ENCODE measurements at regions not wholly inside any gene's neighbourhood (a gene's known extent, or its start where the extent isn't known, plus 50 kb on each side); places are given as distances from the start of the nearest gene placed in this dataset.

DNA sequence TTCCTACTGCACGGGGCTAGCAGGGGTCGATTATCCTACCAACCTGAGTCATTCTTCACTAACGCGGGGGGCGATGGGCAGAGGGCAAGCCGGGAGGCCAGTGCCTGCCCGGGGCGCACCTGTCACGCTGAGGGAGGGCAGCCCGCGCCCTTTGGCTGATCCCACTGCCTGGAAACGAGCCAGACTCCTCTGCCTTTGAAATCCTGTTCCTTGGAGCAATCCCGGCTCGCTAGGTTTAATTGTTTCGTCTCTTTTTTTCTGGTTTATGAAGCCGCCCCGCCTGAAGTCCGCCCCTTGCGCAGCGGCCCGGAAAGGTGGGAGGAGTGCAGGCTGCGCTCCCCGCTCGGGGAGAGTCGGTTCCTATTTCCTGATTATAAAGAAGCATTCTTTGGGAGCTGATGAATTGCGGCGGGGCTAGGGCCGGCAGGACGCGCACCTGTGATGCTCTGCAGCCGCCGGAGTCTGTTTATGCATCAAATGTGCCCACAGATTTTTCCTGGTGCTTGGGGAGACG lies 484.2 kb downstream of the BCOR start:
- CTCF ChIA-PET: no interaction called here

DNA sequence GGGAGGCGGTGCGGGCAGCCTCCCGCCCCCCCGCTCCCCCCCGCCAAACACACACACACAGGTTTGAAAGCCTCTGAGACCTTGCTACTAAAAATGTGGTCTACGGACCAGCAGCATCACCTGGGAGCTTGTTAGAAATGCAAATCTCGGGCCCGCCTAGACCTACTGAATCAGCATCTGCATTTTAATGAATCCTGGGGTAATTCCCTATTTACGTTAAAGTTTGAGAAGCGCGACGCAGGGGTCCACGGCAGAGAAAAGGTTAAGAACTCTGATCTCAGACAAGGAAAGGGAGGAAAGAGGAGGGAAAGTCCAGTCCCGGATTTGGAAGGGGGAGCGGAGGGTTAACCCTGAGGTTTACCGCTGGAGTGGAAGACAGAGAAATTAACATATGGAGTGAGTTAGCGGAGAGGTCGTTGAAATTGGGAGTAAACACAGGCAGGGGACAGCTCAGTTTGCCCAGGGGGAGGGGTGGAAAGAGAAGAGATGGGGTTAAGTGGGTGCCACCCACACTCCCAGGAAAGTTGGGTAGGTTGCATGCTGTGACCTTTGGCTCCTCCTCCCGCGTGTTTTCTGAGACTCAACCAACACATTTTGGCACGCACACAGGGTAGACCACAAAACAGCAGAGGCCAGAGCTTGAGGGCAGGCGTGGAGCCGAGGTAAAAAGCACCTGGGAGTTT lies 483.6 kb downstream of the BCOR start:
- CTCF ChIA-PET: no interaction called here
- no peaks in the 10 kb centered on the region for H3K27me3 Mint-ChIP-seq
- H3K9me3 Mint-ChIP-seq: peaks cover 5% of the 10 kb centered on the region
- H3K36me3 Mint-ChIP-seq (ENCODE audit: low read depth): no peaks in the 10 kb centered on the region
- TF ChIP-seq, protein P1, sequence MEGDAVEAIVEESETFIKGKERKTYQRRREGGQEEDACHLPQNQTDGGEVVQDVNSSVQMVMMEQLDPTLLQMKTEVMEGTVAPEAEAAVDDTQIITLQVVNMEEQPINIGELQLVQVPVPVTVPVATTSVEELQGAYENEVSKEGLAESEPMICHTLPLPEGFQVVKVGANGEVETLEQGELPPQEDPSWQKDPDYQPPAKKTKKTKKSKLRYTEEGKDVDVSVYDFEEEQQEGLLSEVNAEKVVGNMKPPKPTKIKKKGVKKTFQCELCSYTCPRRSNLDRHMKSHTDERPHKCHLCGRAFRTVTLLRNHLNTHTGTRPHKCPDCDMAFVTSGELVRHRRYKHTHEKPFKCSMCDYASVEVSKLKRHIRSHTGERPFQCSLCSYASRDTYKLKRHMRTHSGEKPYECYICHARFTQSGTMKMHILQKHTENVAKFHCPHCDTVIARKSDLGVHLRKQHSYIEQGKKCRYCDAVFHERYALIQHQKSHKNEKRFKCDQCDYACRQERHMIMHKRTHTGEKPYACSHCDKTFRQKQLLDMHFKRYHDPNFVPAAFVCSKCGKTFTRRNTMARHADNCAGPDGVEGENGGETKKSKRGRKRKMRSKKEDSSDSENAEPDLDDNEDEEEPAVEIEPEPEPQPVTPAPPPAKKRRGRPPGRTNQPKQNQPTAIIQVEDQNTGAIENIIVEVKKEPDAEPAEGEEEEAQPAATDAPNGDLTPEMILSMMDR (IDR thresholded peaks at IDR 0.05): no peak
- POLR2A ChIA-PET: interaction anchor here (0.7 kb wide), 1 partner anchor 208 kb away, joined by 3 read pairs; no protein-coding TSS in a partner anchor
- H3K27ac Mint-ChIP-seq: peak overlapping the region; percentile 95
- ATAC-seq (peak; percentile 85), DNase-seq (peak; percentile 84)
- H3K4me3 Mint-ChIP-seq: peak overlapping the region; percentile 77
- peaks cover 34% of the 10 kb centered on the region for H3K4me1 Mint-ChIP-seq (ENCODE audit: low read depth)
- intact Hi-C loops (cut with micrococcal nuclease): loop anchor here (10.0 kb wide), 1 partner anchor 561 kb away; no protein-coding TSS in a partner anchor

More for the DNA sequence above, 484.2 kb downstream of the BCOR start:
- DNase-seq: peak; percentile 17
- TF ChIP-seq, protein P1 (IDR thresholded peaks at IDR 0.05): no peak
- POLR2A ChIA-PET: interaction anchor here (0.7 kb wide), 1 partner anchor 209 kb away, joined by 3 read pairs; no protein-coding TSS in a partner anchor
- ATAC-seq: peak; percentile 19
- peaks cover 34% of the 10 kb centered on the region for H3K4me1 Mint-ChIP-seq (ENCODE audit: low read depth)
- H3K27ac Mint-ChIP-seq: peak overlapping the region; percentile 95
- no peaks in the 10 kb centered on the region for H3K36me3 Mint-ChIP-seq (ENCODE audit: low read depth)
- H3K27me3 Mint-ChIP-seq: no peaks in the 10 kb centered on the region
- H3K9me3 Mint-ChIP-seq: peaks cover 5% of the 10 kb centered on the region
- peak overlapping the region; percentile 77 for H3K4me3 Mint-ChIP-seq
- intact Hi-C loops (cut with micrococcal nuclease): loop anchor here (10.0 kb wide), 1 partner anchor 561 kb away; no protein-coding TSS in a partner anchor

DNA sequence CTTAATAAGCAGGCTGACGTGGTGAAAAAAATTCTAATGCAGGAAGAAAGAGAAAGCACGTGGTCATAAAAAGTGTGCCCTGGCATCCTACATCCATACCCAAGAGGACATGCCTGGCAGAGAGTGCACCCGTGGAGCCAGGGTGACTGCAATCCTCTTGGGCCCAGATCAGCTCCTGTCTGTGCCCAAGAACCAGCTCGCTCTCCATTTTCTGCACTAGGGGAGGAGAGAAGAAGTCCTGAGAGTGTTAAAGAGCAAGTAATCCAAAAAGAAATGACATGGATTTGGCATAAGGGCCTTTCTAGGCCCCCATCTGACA lies 483.1 kb downstream of the BCOR start:
- ChIA-PET POLR2A (no interaction called here), CTCF (interaction anchor here (0.7 kb wide), 1 partner anchor 96 kb away, joined by 3 read pairs; no protein-coding TSS in a partner anchor)
- H3K4me3 Mint-ChIP-seq: peak overlapping the region; percentile 77
- peak overlapping the region; percentile 95 for H3K27ac Mint-ChIP-seq
- ATAC-seq: no peak
- TF ChIP-seq, protein P1 (IDR thresholded peaks at IDR 0.05): no peak
- intact Hi-C loops (cut with micrococcal nuclease): loop anchor here (10.0 kb wide), 1 partner anchor 560 kb away; no protein-coding TSS in a partner anchor
- no peaks in the 10 kb centered on the region for H3K36me3 Mint-ChIP-seq (ENCODE audit: low read depth)
- DNase-seq: no peak
- peaks cover 34% of the 10 kb centered on the region for H3K4me1 Mint-ChIP-seq (ENCODE audit: low read depth)
- no peaks in the 10 kb centered on the region for H3K27me3 Mint-ChIP-seq
- H3K9me3 Mint-ChIP-seq: peaks cover 5% of the 10 kb centered on the region

DNA sequence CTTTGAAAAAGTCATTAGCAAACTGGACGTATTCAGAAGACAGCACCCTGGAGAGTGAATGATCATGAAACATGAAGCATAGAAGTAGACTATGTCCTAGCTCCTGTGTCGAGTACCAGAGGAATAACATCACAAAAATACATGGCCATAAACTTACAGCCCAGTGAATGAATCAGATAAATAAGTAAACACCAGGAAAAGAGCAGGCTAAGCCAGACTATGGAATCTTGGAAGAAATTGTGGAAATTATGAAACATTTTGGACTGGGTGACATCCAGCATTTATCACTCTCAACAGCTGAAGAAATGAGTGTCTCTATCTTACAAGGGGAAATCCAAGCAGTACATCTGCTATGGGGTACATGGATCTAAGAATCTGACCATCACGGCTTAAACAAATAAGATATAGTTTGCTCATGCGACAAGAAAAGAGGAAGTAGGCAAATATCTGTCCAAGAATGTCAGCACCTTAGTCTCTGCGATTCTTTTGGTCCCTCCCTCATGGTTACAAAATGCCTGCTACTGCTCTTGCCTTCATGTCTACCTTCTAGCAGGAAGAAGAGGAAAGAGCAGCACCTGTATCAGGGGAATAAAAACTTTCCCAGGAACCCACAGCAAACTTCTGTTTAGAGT lies 481.5 kb downstream of the BCOR start:
- Mint-ChIP-seq H3K9me3 (peaks cover 9% of the 10 kb centered on the region), H3K4me3 (no peak overlapping the region), H3K4me1 (ENCODE audit: low read depth) (peaks cover 34% of the 10 kb centered on the region), H3K36me3 (ENCODE audit: low read depth) (no peaks in the 10 kb centered on the region), H3K27ac (peak overlapping the region; percentile 46), H3K27me3 (no peaks in the 10 kb centered on the region)
- DNase-seq (no peak), ATAC-seq (no peak)
- CTCF ChIA-PET: no interaction called here
- intact Hi-C loops (cut with micrococcal nuclease): loop anchor here (10.0 kb wide), 1 partner anchor 559 kb away; no protein-coding TSS in a partner anchor
- POLR2A ChIA-PET: no interaction called here
- TF ChIP-seq, protein P1 (IDR thresholded peaks at IDR 0.05): no peak

DNA sequence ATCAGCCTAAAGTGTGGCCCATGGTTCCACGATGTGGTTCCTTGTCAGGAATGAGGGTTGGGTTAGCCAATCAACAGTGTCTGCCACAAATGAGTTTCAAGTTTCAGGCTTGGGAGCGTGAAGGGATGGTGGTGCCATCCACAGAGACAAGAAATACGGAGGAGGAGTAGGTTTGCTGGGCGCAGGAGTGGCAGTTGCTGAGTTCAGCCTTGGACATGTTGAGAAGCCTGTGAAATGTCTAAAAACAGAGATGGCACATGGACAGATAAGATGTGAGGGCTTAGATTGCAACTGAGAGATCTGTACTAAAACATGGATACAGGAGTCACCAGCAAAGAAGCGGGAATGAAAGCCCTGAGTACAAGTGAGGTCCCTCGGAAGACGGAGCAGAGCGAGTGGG lies 481.0 kb downstream of the BCOR start:
- H3K27me3 Mint-ChIP-seq: no peaks in the 10 kb centered on the region
- peaks cover 34% of the 10 kb centered on the region for H3K4me1 Mint-ChIP-seq (ENCODE audit: low read depth)
- peaks cover 12% of the 10 kb centered on the region for H3K9me3 Mint-ChIP-seq
- DNase-seq (no peak), ATAC-seq (no peak)
- intact Hi-C loops (cut with micrococcal nuclease): loop anchor here (10.0 kb wide), 1 partner anchor 558 kb away; no protein-coding TSS in a partner anchor
- POLR2A ChIA-PET: no interaction called here
- TF ChIP-seq, protein P1 (IDR thresholded peaks at IDR 0.05): no peak
- no peaks in the 10 kb centered on the region for H3K36me3 Mint-ChIP-seq (ENCODE audit: low read depth)
- no peak overlapping the region for H3K27ac Mint-ChIP-seq
- no peak overlapping the region for H3K4me3 Mint-ChIP-seq
- CTCF ChIA-PET: no interaction called here
